WTC11 (cell line): ENCODE measurements at regions not wholly inside any gene's neighbourhood (a gene's known extent, or its start where the extent isn't known, plus 50 kb on each side); places are given as distances from the start of the nearest gene placed in this dataset.

Source experiments
- ATAC-seq: fragments of 200-7000 bp; cut with Tn5 transposase; 2 replicates; pipeline ENCODE4 v1.10.0; 2021; ENCODE audit warnings: mild to moderate bottlenecking, moderate library complexity
- CTCF ChIA-PET: fragments of 300-600 bp; sonication (Branson Sonifier 250); formaldehyde crosslinking; loops from one replicate; lab custom pipeline; 2021; ENCODE audit warnings: antibody characterized with exemption; lab: Charles Lee
- POLR2A ChIA-PET: fragments of 350-600 bp; sonication (Branson Sonifier 250); formaldehyde crosslinking; loops from one replicate; lab custom pipeline; 2021; ENCODE audit warnings: antibody characterized with exemption; lab: Charles Lee
- DNase-seq: peaks from one replicate; pipeline ENCODE4 v3.0.0; 2021; ENCODE audit warnings: low spot score
- H3K27ac Mint-ChIP-seq: 2 replicates; pipeline ENCODE4 v1.8.0; 2021; ENCODE audit warnings: mixed read lengths
- H3K27me3 Mint-ChIP-seq: 2 replicates; pipeline ENCODE4 v1.8.0; 2021; ENCODE audit warnings: low read depth, mild to moderate bottlenecking, moderate library complexity, mixed read lengths
- H3K36me3 Mint-ChIP-seq: 2 replicates; pipeline ENCODE4 v1.8.0; 2021; ENCODE audit warnings: mixed read lengths
- H3K4me1 Mint-ChIP-seq: 2 replicates; pipeline ENCODE4 v1.8.0; 2022; ENCODE audit warnings: mixed read lengths
- H3K4me3 Mint-ChIP-seq: 2 replicates; pipeline ENCODE4 v1.8.0; 2021; ENCODE audit warnings: mild to moderate bottlenecking, moderate library complexity, mixed read lengths
- H3K9me3 Mint-ChIP-seq: 2 replicates; pipeline ENCODE4 v1.8.0; 2021; ENCODE audit warnings: mixed read lengths
- ARID4B ChIP-seq: sonication (generic); formaldehyde crosslinking; IDR thresholded peaks from 2 replicates; pipeline ENCODE4 v1.8.0; 2023; ENCODE audit warnings: missing genetic modification reagents, mild to moderate bottlenecking, borderline replicate concordance
- ETV6 ChIP-seq: sonication (generic); formaldehyde crosslinking; IDR thresholded peaks from 2 replicates; pipeline ENCODE4 v1.8.1; 2022; ENCODE audit warnings: mild to moderate bottlenecking, missing genetic modification reagents
- FOXJ3 ChIP-seq: sonication (generic); formaldehyde crosslinking; IDR thresholded peaks from 2 replicates; pipeline ENCODE4 v1.9.0; 2021; ENCODE audit warnings: missing genetic modification reagents, mild to moderate bottlenecking, borderline replicate concordance
- GABPB1 ChIP-seq: sonication (generic); formaldehyde crosslinking; IDR thresholded peaks from 2 replicates; pipeline ENCODE4 v1.8.1; 2023; ENCODE audit warnings: mild to moderate bottlenecking, missing genetic modification reagents
- GRHL2 ChIP-seq: fragments of 250-450 bp; sonication (Bioruptor Pico); IDR thresholded peaks from 2 replicates; pipeline ENCODE4 v1.8.0; 2022; ENCODE audit warnings: mild to moderate bottlenecking, moderate library complexity; ENCODE audit not compliant: insufficient replicate concordance, severe bottlenecking
- HMGA2 ChIP-seq: fragments of 250-450 bp; sonication (Bioruptor Pico); IDR thresholded peaks from 2 replicates; pipeline ENCODE4 v1.4.0; 2021; ENCODE audit warnings: mild to moderate bottlenecking, moderate library complexity
- HMGXB4 ChIP-seq: sonication (generic); formaldehyde crosslinking; IDR thresholded peaks from 2 replicates; pipeline ENCODE4 v1.8.1; 2023; ENCODE audit warnings: mild to moderate bottlenecking, moderate library complexity, missing genetic modification reagents
- IRF1 ChIP-seq: sonication (generic); formaldehyde crosslinking; IDR thresholded peaks from 2 replicates; pipeline ENCODE4 v1.8.0; 2023; ENCODE audit warnings: missing genetic modification reagents
- NR2C2 ChIP-seq: sonication (generic); formaldehyde crosslinking; IDR thresholded peaks from 2 replicates; pipeline ENCODE4 v1.8.0; 2022; ENCODE audit warnings: mild to moderate bottlenecking, missing genetic modification reagents
- RELA ChIP-seq: sonication (generic); formaldehyde crosslinking; IDR thresholded peaks from 2 replicates; pipeline ENCODE4 v1.8.1; 2022; ENCODE audit warnings: missing genetic modification reagents, mild to moderate bottlenecking, borderline replicate concordance
- RORB ChIP-seq: fragments of 250-450 bp; sonication (Bioruptor Pico); IDR thresholded peaks from 2 replicates; pipeline ENCODE4 v1.9.0; 2021; ENCODE audit warnings: mild to moderate bottlenecking
- SMAD4 ChIP-seq: sonication (generic); formaldehyde crosslinking; IDR thresholded peaks from 2 replicates; pipeline ENCODE4 v1.8.0; 2022; ENCODE audit warnings: mild to moderate bottlenecking, missing genetic modification reagents
- ZBTB21 ChIP-seq: sonication (generic); formaldehyde crosslinking; IDR thresholded peaks from 2 replicates; pipeline ENCODE4 v1.8.1; 2023; ENCODE audit warnings: mild to moderate bottlenecking, missing genetic modification reagents, borderline replicate concordance
- ZBTB43 ChIP-seq: sonication (generic); formaldehyde crosslinking; IDR thresholded peaks from 2 replicates; pipeline ENCODE4 v1.8.1; 2023; ENCODE audit warnings: mild to moderate bottlenecking, missing genetic modification reagents
- ZMAT4 ChIP-seq: fragments of 250-450 bp; sonication (Bioruptor Pico); IDR thresholded peaks from 2 replicates; pipeline ENCODE4 v1.9.0; 2021; ENCODE audit warnings: mild to moderate bottlenecking
- ZNF425 ChIP-seq: fragments of 250-450 bp; sonication (Bioruptor Pico); conservative IDR thresholded peaks from 2 replicates; pipeline ENCODE4 v1.9.0; 2021; ENCODE audit warnings: mild to moderate bottlenecking
- ZNF532 ChIP-seq: fragments of 250-450 bp; sonication (Bioruptor Pico); IDR thresholded peaks from 2 replicates; pipeline ENCODE4 v1.9.0; 2021; ENCODE audit warnings: mild to moderate bottlenecking, borderline replicate concordance
- ZNF671 ChIP-seq: fragments of 250-450 bp; sonication (Bioruptor Pico); IDR thresholded peaks from 2 replicates; pipeline ENCODE4 v1.8.0; 2021; ENCODE audit warnings: mild to moderate bottlenecking

GRCh38 chr2:66984864-66985263 is 412.3 kb upstream of the ETAA1 start:
- Mint-ChIP-seq H3K27me3 (no peaks in the 10 kb centered on the region), H3K4me1 (no peaks in the 10 kb centered on the region), H3K27ac (no peak overlapping the region), H3K36me3 (no peaks in the 10 kb centered on the region), H3K4me3 (no peak overlapping the region), H3K9me3 (no peaks in the 10 kb centered on the region)
- CTCF ChIA-PET = no interaction called here
- ATAC-seq (no peak), DNase-seq (no peak)
- TF ChIP-seq ZBTB21 (CRISPR knock-in tag) (no peak), ZBTB43 (CRISPR knock-in tag) (no peak), IRF1 (no peak), ETV6 (CRISPR knock-in tag) (no peak), ZNF671 (CRISPR knock-in tag) (no peak), RELA (CRISPR knock-in tag) (no peak), HMGXB4 (CRISPR knock-in tag) (no peak), RORB (CRISPR knock-in tag) (no peak), SMAD4 (no peak), ZMAT4 (CRISPR knock-in tag) (no peak), ZNF532 (CRISPR knock-in tag) (no peak), HMGA2 (no peak), NR2C2 (CRISPR knock-in tag) (no peak), FOXJ3 (CRISPR knock-in tag) (no peak)
- POLR2A ChIA-PET = no interaction called here

- CTCF ChIA-PET = no interaction called here
- DNase-seq (no peak), ATAC-seq (no peak)
- TF ChIP-seq ARID4B (CRISPR knock-in tag) (no peak), IRF1 (no peak), ZNF425 (CRISPR knock-in tag) (no peak), GABPB1 (CRISPR knock-in tag) (no peak), ZBTB43 (CRISPR knock-in tag) (no peak), GRHL2 (no peak)
Observed at GRCh38 chr2:66985906-66986305, 411.2 kb upstream of the ETAA1 start.

More at GRCh38 chr2:66985906-66986305, 411.2 kb upstream of the ETAA1 start:
- H3K9me3 Mint-ChIP-seq = no peaks in the 10 kb centered on the region
- H3K36me3 Mint-ChIP-seq = no peaks in the 10 kb centered on the region
- H3K27me3 Mint-ChIP-seq = no peaks in the 10 kb centered on the region
- H3K4me1 Mint-ChIP-seq = no peaks in the 10 kb centered on the region
- H3K4me3 Mint-ChIP-seq = no peak overlapping the region
- H3K27ac Mint-ChIP-seq = no peak overlapping the region
- POLR2A ChIA-PET = no interaction called here
